HuH-7 (cell line): ENCODE measurements at regions not wholly inside any gene's neighbourhood (a gene's known extent, or its start where the extent isn't known, plus 50 kb on each side); places are given as distances from the start of the nearest gene placed in this dataset.

Experiments used
- DNase-seq: peaks from one replicate; pipeline ENCODE4 v3.0.0; 2011; ENCODE audit warnings: low spot score

GRCh38 chr7:16978358-16979244 lies 96.8 kb upstream of the AGR3 start:
- DNase-seq = no peak

GRCh38 chr7:16980539-16980938 lies 98.8 kb upstream of the AGR3 start:
- no peak for DNase-seq

GRCh38 chr7:16982640-16983350 lies 101.0 kb upstream of the AGR3 start:
- peak; percentile 16 for DNase-seq

- DNase-seq = no peak
These were observed 102.6 kb upstream of the AGR3 start for GRCh38 chr7:16984375-16984774.

- no peak for DNase-seq
These were observed 103.8 kb upstream of the AGR3 start for GRCh38 chr7:16985621-16986020.

- no peak for DNase-seq
These were observed 105.0 kb upstream of the AGR3 start for GRCh38 chr7:16986755-16987154.

GRCh38 chr7:16989811-16990413 lies 108.1 kb upstream of the AGR3 start:
- peak; percentile 58 for DNase-seq

- DNase-seq = no peak
These were observed 109.8 kb upstream of the AGR3 start for GRCh38 chr7:16991551-16991950.

GRCh38 chr7:16993543-16993942 lies 111.8 kb upstream of the AGR3 start:
- DNase-seq = no peak

- no peak for DNase-seq
These were observed 116.8 kb upstream of the AGR3 start for GRCh38 chr7:16998481-16999051.

- no peak for DNase-seq
These were observed 117.9 kb upstream of the AGR3 start for GRCh38 chr7:16999541-17000267.

- DNase-seq = no peak
These were observed 123.5 kb upstream of the AGR3 start for GRCh38 chr7:17005271-17005670.

- DNase-seq = no peak
These were observed 126.1 kb upstream of the AGR3 start for GRCh38 chr7:17007841-17008240.

- DNase-seq = no peak
These were observed 127.4 kb upstream of the AGR3 start for GRCh38 chr7:17009007-17009719.

GRCh38 chr7:17009933-17010332 lies 128.2 kb upstream of the AGR3 start:
- no peak for DNase-seq

- no peak for DNase-seq
These were observed 129.0 kb upstream of the AGR3 start for GRCh38 chr7:17010637-17011300.

GRCh38 chr7:17013204-17013603 lies 131.4 kb upstream of the AGR3 start:
- no peak for DNase-seq

GRCh38 chr7:17014686-17015085 lies 132.9 kb upstream of the AGR3 start:
- DNase-seq = no peak

GRCh38 chr7:17015598-17016031 lies 133.8 kb upstream of the AGR3 start:
- DNase-seq = no peak

GRCh38 chr7:17016402-17017010 lies 134.7 kb upstream of the AGR3 start:
- DNase-seq = no peak
